ENCODE measurements at regions not wholly inside any gene's neighbourhood (a gene's known extent, or its start where the extent isn't known, plus 50 kb on each side); places are given as distances from the start of the nearest gene placed in this dataset.
"Not testable (repeated sequence)": the region's sequence is repeated elsewhere in the genome, so short reads cannot be mapped to it uniquely, and the experiment has no call there.

DNA sequence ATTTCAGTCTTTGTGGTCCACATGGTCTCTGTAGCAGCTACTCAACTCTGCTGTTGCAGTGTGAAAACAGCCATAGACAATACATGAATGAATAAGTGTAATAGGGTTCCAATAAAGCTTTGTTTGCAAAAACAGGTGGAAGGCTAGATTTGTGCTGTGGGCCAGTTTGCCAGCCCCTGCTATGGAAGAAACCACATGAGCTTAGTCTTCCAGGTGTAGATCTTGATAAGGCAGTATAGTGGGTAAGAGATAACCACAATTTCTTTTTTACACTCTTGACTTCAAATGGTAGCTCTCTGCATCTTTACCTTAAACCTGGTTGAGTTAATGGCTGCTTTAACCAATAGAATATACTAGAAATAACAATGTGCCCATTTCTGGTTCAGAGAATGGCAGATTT is 135.0 kb upstream of the PALS2 start:
- H3K4me1 ChIP-seq (ENCODE audit: control insufficient read depth in 1 of 2, insufficient read depth in 2 of 2, low read depth in 1 of 2, low read length in 1 of 2), result no peaks in the 10 kb centered on the region
- H3K27ac ChIP-seq (ENCODE audit: low read depth in 2 of 2, low read length in 1 of 2), result no peak overlapping the region
- ChIA-PET CTCF (interaction anchor here (0.8 to 1.1 kb wide), 3 partner anchors 13 to 53 kb away, joined by 3 to 4 read pairs (median 3); no protein-coding TSS in a partner anchor), POLR2A (no interaction called here)
- H3K9ac ChIP-seq, result no peak overlapping the region
- no peak for TF ChIP-seq IRF3 (IDR thresholded peaks at IDR 0.05; ENCODE audit: low read depth, low read length)
- no peak for TF ChIP-seq NFIC (IDR thresholded peaks at IDR 0.05; ENCODE audit: borderline replicate concordance)
- TF ChIP-seq RCOR1 (IDR thresholded peaks at IDR 0.05; ENCODE audit: low read length), result no peak
- TF ChIP-seq CHD2 (IDR thresholded peaks at IDR 0.05; ENCODE audit: low read length, partially characterized antibody), result no peak
- TF ChIP-seq NRF1 (IDR thresholded peaks at IDR 0.05; ENCODE audit: low read depth, low read length), result no peak
- TF ChIP-seq EP300 (IDR thresholded peaks at IDR 0.05; ENCODE audit: borderline replicate concordance in 1 of 2, low read depth in 1 of 2, low read length in 1 of 2), result no peak
- no peak for TF ChIP-seq GABPA (IDR thresholded peaks at IDR 0.05; ENCODE audit: low read depth)
- no peak for TF ChIP-seq MEF2A (IDR thresholded peaks at IDR 0.05; ENCODE audit: borderline replicate concordance, low read depth)
- no peak for TF ChIP-seq FOSL2 (IDR thresholded peaks at IDR 0.05; ENCODE audit: borderline replicate concordance, low read depth)
- no peak for TF ChIP-seq ELF1 (IDR thresholded peaks at IDR 0.05)
- TF ChIP-seq TEAD4 (IDR thresholded peaks at IDR 0.05; ENCODE audit: borderline replicate concordance, insufficient read depth), result no peak
- TF ChIP-seq, protein P1, sequence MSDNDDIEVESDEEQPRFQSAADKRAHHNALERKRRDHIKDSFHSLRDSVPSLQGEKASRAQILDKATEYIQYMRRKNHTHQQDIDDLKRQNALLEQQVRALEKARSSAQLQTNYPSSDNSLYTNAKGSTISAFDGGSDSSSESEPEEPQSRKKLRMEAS (IDR thresholded peaks at IDR 0.05; ENCODE audit: low read depth), result no peak
- no peaks in the 10 kb centered on the region for H3F3A ChIP-seq (replicated peaks; ENCODE audit: insufficient read depth)
- no peaks in the 10 kb centered on the region for H3K36me3 ChIP-seq (replicated peaks in 1 of 2; ENCODE audit: control insufficient read depth in 1 of 2, insufficient read depth in 2 of 2, low read length in 1 of 2)
- no peaks in the 10 kb centered on the region for H3K9me3 ChIP-seq
- H4K20me1 ChIP-seq (ENCODE audit: insufficient read depth), result no peaks in the 10 kb centered on the region
- no peak overlapping the region for H3K4me2 ChIP-seq
- H3K9me2 ChIP-seq, result no peaks in the 10 kb centered on the region
- no peak overlapping the region for H3K4me3 ChIP-seq (ENCODE audit: low read depth in 2 of 2, low read length in 1 of 2)
- H2AFZ ChIP-seq (ENCODE audit: low read depth), result no peak overlapping the region
- H3K79me2 ChIP-seq (ENCODE audit: insufficient read depth), result no peaks in the 10 kb centered on the region
- H3K27me3 ChIP-seq (ENCODE audit: insufficient read depth), result peaks cover 5% of the 10 kb centered on the region; the same call in 1 of the 2 replicates
- DNase-seq, result no peak

DNA sequence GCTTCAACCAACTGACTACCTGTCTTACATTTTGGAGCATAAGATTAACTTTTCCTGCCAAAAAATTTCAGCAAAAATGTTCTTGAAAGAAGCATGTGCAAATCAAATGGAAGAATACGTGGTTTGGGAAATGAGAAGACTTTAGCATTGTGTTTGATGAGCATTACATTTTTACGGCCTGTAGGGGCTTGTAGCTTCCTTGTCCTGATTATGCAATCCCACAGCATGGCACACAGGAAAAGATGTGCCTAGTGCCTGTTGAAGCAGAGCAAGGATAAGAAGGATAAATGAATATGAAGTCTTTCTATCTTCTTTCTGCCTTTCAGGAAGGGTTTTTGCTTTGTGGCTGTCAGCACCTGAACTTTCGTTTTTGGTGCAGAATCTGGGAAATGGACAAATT is 134.1 kb upstream of the PALS2 start:
- H3K27me3 ChIP-seq (ENCODE audit: insufficient read depth); H3K4me2 ChIP-seq; H3K9me3 ChIP-seq; H3K9ac ChIP-seq; DNase-seq; H3K4me3 ChIP-seq (ENCODE audit: low read depth in 2 of 2, low read length in 1 of 2); H3K27ac ChIP-seq (ENCODE audit: low read depth in 2 of 2, low read length in 1 of 2); H3K4me1 ChIP-seq (ENCODE audit: control insufficient read depth in 1 of 2, insufficient read depth in 2 of 2, low read depth in 1 of 2, low read length in 1 of 2); H4K20me1 ChIP-seq (ENCODE audit: insufficient read depth); H3K36me3 ChIP-seq (replicated peaks in 1 of 2; ENCODE audit: control insufficient read depth in 1 of 2, insufficient read depth in 2 of 2, low read length in 1 of 2); H3K9me2 ChIP-seq; H3F3A ChIP-seq (replicated peaks; ENCODE audit: insufficient read depth); H2AFZ ChIP-seq (ENCODE audit: low read depth); H3K79me2 ChIP-seq (ENCODE audit: insufficient read depth); POLR2A ChIA-PET: not testable (repeated sequence)
- CTCF ChIA-PET, result interaction anchor here (1.1 kb wide), 1 partner anchor 15 kb away, joined by 3 read pairs; no protein-coding TSS in a partner anchor
- WGBS (ENCODE audit: low lambda C conversion rate), result 32% methylated on average over 3 of the region's 3 CpGs

DNA sequence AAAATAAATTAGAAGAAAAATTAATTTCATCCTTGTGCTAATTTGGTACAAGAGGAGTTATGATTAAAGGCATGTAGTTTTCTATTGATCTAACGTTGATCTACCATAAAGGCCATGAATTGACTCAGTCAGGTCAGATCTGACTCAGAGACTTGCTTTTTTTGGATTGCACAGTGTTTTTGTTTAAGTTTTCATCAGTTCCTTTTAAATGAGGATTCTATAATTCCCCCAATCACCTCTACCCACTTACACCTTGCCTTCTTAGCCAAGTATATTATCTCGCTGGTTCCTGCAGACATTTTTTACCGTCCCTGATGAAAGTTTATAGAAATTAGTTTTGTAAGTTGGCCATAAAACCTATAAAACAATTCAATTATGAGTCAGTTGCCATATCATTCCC is 132.4 kb upstream of the PALS2 start:
- H3K4me1 ChIP-seq (ENCODE audit: control insufficient read depth in 1 of 2, insufficient read depth in 2 of 2, low read depth in 1 of 2, low read length in 1 of 2), result no peaks in the 10 kb centered on the region
- H3K9ac ChIP-seq, result no peak overlapping the region
- no peaks in the 10 kb centered on the region; the same call in 1 of the 2 replicates for H3K9me3 ChIP-seq
- CTCF ChIA-PET, result interaction anchor here (1.5 kb wide), 1 partner anchor 36 kb away, joined by 3 read pairs; no protein-coding TSS in a partner anchor
- H3K36me3 ChIP-seq (replicated peaks in 1 of 2; ENCODE audit: control insufficient read depth in 1 of 2, insufficient read depth in 2 of 2, low read length in 1 of 2), result no peaks in the 10 kb centered on the region
- DNase-seq, result no peak
- H4K20me1 ChIP-seq (ENCODE audit: insufficient read depth), result no peaks in the 10 kb centered on the region
- H3K4me3 ChIP-seq (ENCODE audit: low read depth in 2 of 2, low read length in 1 of 2), result no peak overlapping the region
- H2AFZ ChIP-seq (ENCODE audit: low read depth), result no peak overlapping the region
- no peaks in the 10 kb centered on the region for H3K79me2 ChIP-seq (ENCODE audit: insufficient read depth)
- WGBS (ENCODE audit: low lambda C conversion rate), result 62% methylated on average over 3 of the region's 3 CpGs
- no peaks in the 10 kb centered on the region for H3K9me2 ChIP-seq
- H3K4me2 ChIP-seq, result no peak overlapping the region
- POLR2A ChIA-PET, result no interaction called here
- no peaks in the 10 kb centered on the region for H3F3A ChIP-seq (replicated peaks; ENCODE audit: insufficient read depth)
- no peak overlapping the region for H3K27ac ChIP-seq (ENCODE audit: low read depth in 2 of 2, low read length in 1 of 2)
- no peaks in the 10 kb centered on the region; the same call in 1 of the 2 replicates for H3K27me3 ChIP-seq (ENCODE audit: insufficient read depth)
- TF ChIP-seq RFX5 (IDR thresholded peaks at IDR 0.05; ENCODE audit: low read length) (no peak), FOXM1 (IDR thresholded peaks at IDR 0.05; ENCODE audit: low read depth) (no peak), EP300 (IDR thresholded peaks at IDR 0.05; ENCODE audit: borderline replicate concordance in 1 of 2, low read depth in 1 of 2, low read length in 1 of 2) (no peak), POLR2AphosphoS5 (IDR thresholded peaks at IDR 0.05; ENCODE audit: low read depth, low read length) (no peak), TCF12 (IDR thresholded peaks at IDR 0.05) (no peak), YY1 (IDR thresholded peaks at IDR 0.05; ENCODE audit: low read depth) (no peak), PBX3 (IDR thresholded peaks at IDR 0.05) (no peak), MEF2A (IDR thresholded peaks at IDR 0.05; ENCODE audit: borderline replicate concordance, low read depth) (no peak), RAD21 (IDR thresholded peaks at IDR 0.05; ENCODE audit: low read length) (no peak), CTCF (IDR thresholded peaks at IDR 0.05) (no peak), GABPA (IDR thresholded peaks at IDR 0.05; ENCODE audit: low read depth) (no peak), FOSL2 (IDR thresholded peaks at IDR 0.05; ENCODE audit: borderline replicate concordance, low read depth) (no peak)

Data from SK-N-SH (cell line).